Prostate gland (tissue), 2 donors: ENCODE measurements at regions not wholly inside any gene's neighbourhood (a gene's known extent, or its start where the extent isn't known, plus 50 kb on each side); places are given as distances from the start of the nearest gene placed in this dataset.

Experiments
- DNase-seq: peaks from one replicate; pipeline ENCODE4 v3.0.0-alpha.2; 2019; ENCODE audit warnings: low spot score
- H3K27ac ChIP-seq, 2 donors: fragments of 200-600 bp; sonication (generic); 2 replicates each; pipeline ENCODE4 v1.5.1; 2017 to 2019
- H3K27me3 ChIP-seq: fragments of 200-600 bp; sonication (generic); replicated peaks from 2 replicates; pipeline ENCODE4 v1.5.1; 2019; ENCODE audit not compliant: insufficient read depth
- H3K36me3 ChIP-seq, 2 donors: fragments of 200-600 bp; sonication (generic); 1 replicate in 1 of 2; 2 replicates in 1 of 2; pipeline versions ENCODE4 v1.5.1 to v1.8.1; 2017 to 2019
- H3K4me1 ChIP-seq: fragments of 200-600 bp; sonication (generic); replicated peaks from 2 replicates; pipeline ENCODE4 v1.5.1; 2019
- H3K4me3 ChIP-seq, 2 donors: fragments of 200-600 bp; sonication (generic); 2 replicates each; pipeline ENCODE4 v1.5.1; 2017 to 2019
- H3K9me3 ChIP-seq: fragments of 200-600 bp; sonication (generic); 2 replicates; pipeline ENCODE4 v1.5.1; 2017
- CTCF ChIP-seq, 4 experiments: fragments of 200-600 bp in 2 of 4; fragments of 450-650 bp in 2 of 4; sonication (generic) in 2 of 4; IDR thresholded peaks; 1 replicate in 3 of 4; 2 replicates in 1 of 4; pipeline ENCODE4 v1.5.1; 2016 to 2019; ENCODE audit warnings: antibody characterized with exemption in 4 of 4, mild to moderate bottlenecking in 2 of 4, moderate library complexity in 2 of 4
- POLR2A ChIP-seq: fragments of 450-650 bp; IDR thresholded peaks from one replicate; pipeline ENCODE4 v1.6.1; 2016; ENCODE audit warnings: antibody characterized with exemption, mild to moderate bottlenecking
- POLR2AphosphoS5 ChIP-seq: sonication (generic); formaldehyde crosslinking; IDR thresholded peaks from one replicate; pipeline ENCODE4 v1.6.1; 2017; ENCODE audit warnings: antibody characterized with exemption
- WGBS: methylation state at CpG from one replicate; pipeline ENCODE4 v1.1.5; 2018; 5-methylcytosine and 5-hydroxymethylcytosine counted together
- intact Hi-C: fragments of 100-400 bp; cut with DNase I; formaldehyde crosslinking; loops from one replicate; pipeline ENCODE4 v1.14.2; 2022

DNA sequence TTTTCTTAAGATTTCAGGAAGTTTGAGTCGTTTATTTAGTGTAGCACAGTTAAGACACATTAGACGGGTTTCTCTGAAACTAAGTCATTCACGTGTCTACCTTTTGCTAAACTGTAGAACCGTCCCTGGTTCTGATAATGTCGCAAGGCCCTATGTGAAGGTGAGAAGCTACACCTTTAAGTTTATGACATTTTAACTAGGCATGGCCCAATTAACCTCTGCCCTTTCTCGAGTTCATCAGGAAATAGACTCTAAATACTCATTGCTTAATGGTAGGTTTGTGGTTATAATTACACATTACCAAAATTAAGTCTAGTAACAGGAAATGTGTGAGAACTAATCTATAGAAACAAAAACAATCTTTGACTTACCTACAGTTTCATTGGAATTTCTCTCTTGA is 126.6 kb upstream of the FZD8 start:
- Histone ChIP-seq H3K4me3 (no peak overlapping the region), H3K27ac (no peak overlapping the region), H3K9me3 (no peaks in the 10 kb centered on the region), H3K4me1 (no peaks in the 10 kb centered on the region), H3K27me3 (no peaks in the 10 kb centered on the region), H3K36me3 (no peaks in the 10 kb centered on the region)
- WGBS: 64% methylated on average over 6 of the region's 6 CpGs
- no peak for DNase-seq
- TF ChIP-seq POLR2AphosphoS5 (no peak), CTCF (IDR thresholded peaks at IDR 0.05) (no peak), POLR2A (no peak)
- intact Hi-C loops: no loop called here

GRCh38 chr10:35768011-35768410 is 125.9 kb upstream of the FZD8 start:
- DNase-seq: no peak
- Histone ChIP-seq H3K9me3 (no peaks in the 10 kb centered on the region), H3K27ac (no peak overlapping the region), H3K4me1 (no peaks in the 10 kb centered on the region), H3K27me3 (no peaks in the 10 kb centered on the region), H3K4me3 (no peak overlapping the region), H3K36me3 (no peaks in the 10 kb centered on the region)
- intact Hi-C loops: no loop called here
- 73% methylated on average over 5 of the region's 5 CpGs for WGBS
- no peak for TF ChIP-seq POLR2AphosphoS5
- TF ChIP-seq CTCF (IDR thresholded peaks at IDR 0.05): no peak
- TF ChIP-seq POLR2A: no peak

- H3K27me3 ChIP-seq: no peaks in the 10 kb centered on the region
- WGBS: 85% methylated on average over 4 of the region's 4 CpGs
- no peak for TF ChIP-seq POLR2AphosphoS5
- TF ChIP-seq CTCF (IDR thresholded peaks at IDR 0.05): no peak
- TF ChIP-seq POLR2A: no peak
These were observed 123.9 kb upstream of the FZD8 start for GRCh38 chr10:35765996-35766395.

GRCh38 chr10:35765066-35765527 is 123.0 kb upstream of the FZD8 start:
- intact Hi-C loops: no loop called here
- Histone ChIP-seq H3K4me3 (no peak overlapping the region), H3K9me3 (no peaks in the 10 kb centered on the region), H3K27me3 (no peaks in the 10 kb centered on the region), H3K4me1 (no peaks in the 10 kb centered on the region), H3K27ac (no peak overlapping the region), H3K36me3 (no peaks in the 10 kb centered on the region)
- TF ChIP-seq POLR2AphosphoS5 (no peak), CTCF (IDR thresholded peaks at IDR 0.05) (no peak), POLR2A (no peak)
- 23% methylated on average over 24 of the region's 24 CpGs for WGBS
- no peak for DNase-seq

More at GRCh38 chr10:35765996-35766395, 123.9 kb upstream of the FZD8 start:
- no peaks in the 10 kb centered on the region for H3K4me1 ChIP-seq
- no peak overlapping the region for H3K4me3 ChIP-seq
- H3K9me3 ChIP-seq: no peaks in the 10 kb centered on the region
- H3K36me3 ChIP-seq: no peaks in the 10 kb centered on the region
- intact Hi-C loops: no loop called here
- no peak overlapping the region for H3K27ac ChIP-seq
- DNase-seq: no peak

GRCh38 chr10:35762311-35763030 is 120.4 kb upstream of the FZD8 start:
- Histone ChIP-seq H3K36me3 (no peaks in the 10 kb centered on the region), H3K4me1 (no peaks in the 10 kb centered on the region), H3K4me3 (no peak overlapping the region), H3K27me3 (no peaks in the 10 kb centered on the region), H3K27ac (no peak overlapping the region), H3K9me3 (no peaks in the 10 kb centered on the region)
- WGBS: 77% methylated on average over 6 of the region's 6 CpGs
- no peak for DNase-seq
- intact Hi-C loops: no loop called here
- TF ChIP-seq POLR2A (no peak), CTCF (IDR thresholded peaks at IDR 0.05) (no peak), POLR2AphosphoS5 (no peak)
